Esophagus squamous epithelium (tissue), 5 donors: ENCODE measurements at regions not wholly inside any gene's neighbourhood (a gene's known extent, or its start where the extent isn't known, plus 50 kb on each side); places are given as distances from the start of the nearest gene placed in this dataset.
"Not testable (repeated sequence)": the region's sequence is repeated elsewhere in the genome, so short reads cannot be mapped to it uniquely, and the experiment has no call there.

ENCODE experiments used
- DNase-seq: peaks from one replicate; lab custom pipeline; 2025; lab: John Stamatoyannopoulos, UW
- H3K27ac ChIP-seq, 4 donors: fragments of 200-600 bp; sonication (generic); one replicate each; pipeline ENCODE4 v1.5.1; 2016 to 2019; ENCODE audit warnings: mild to moderate bottlenecking in 1 of 4
- H3K27me3 ChIP-seq, 4 donors: fragments of 200-600 bp; sonication (generic); 1 replicate in 3 of 4; 2 replicates in 1 of 4; pipeline versions ENCODE4 v1.5.1 to v1.6.0; 2017 to 2021; ENCODE audit warnings: antibody characterized with exemption in 1 of 4
- H3K36me3 ChIP-seq, 3 donors: fragments of 200-600 bp; sonication (generic); one replicate each; pipeline ENCODE4 v1.5.1; 2016 to 2019
- H3K4me1 ChIP-seq, 3 donors: fragments of 200-600 bp; sonication (generic); one replicate each; pipeline ENCODE4 v1.5.1; 2017 to 2019
- H3K4me3 ChIP-seq, 4 donors: fragments of 200-600 bp; sonication (generic); 1 replicate in 3 of 4; 2 replicates in 1 of 4; pipeline ENCODE4 v1.5.1; 2016 to 2019; ENCODE audit warnings: mild to moderate bottlenecking in 2 of 4, moderate library complexity in 1 of 4
- H3K9me3 ChIP-seq, 3 donors: fragments of 200-600 bp; sonication (generic); one replicate each; pipeline ENCODE4 v1.5.1; 2016 to 2019
- POLR2A ChIP-seq, 4 donors: fragments of 450-650 bp; IDR thresholded peaks; one replicate each; pipeline ENCODE4 v1.6.1; 2017; ENCODE audit warnings: antibody characterized with exemption in 4 of 4, mild to moderate bottlenecking in 4 of 4, moderate library complexity in 3 of 4
- WGBS, 2 donors: methylation state at CpG; one replicate each; pipeline ENCODE4 v1.1.5; 2018; 5-methylcytosine and 5-hydroxymethylcytosine counted together
- intact Hi-C: fragments of 100-400 bp; cut with DNase I; formaldehyde crosslinking; loops from one replicate; pipeline ENCODE4 v1.15.0; 2022
- TF ChIP-seq, protein P1 (sequence below), 6 experiments: fragments of 450-650 bp in 4 of 6; fragments of 200-600 bp in 2 of 6; sonication (generic) in 2 of 6; IDR thresholded peaks; one replicate each; pipeline ENCODE4 v1.5.1; 2016 to 2019; ENCODE audit warnings: antibody characterized with exemption in 6 of 6, mild to moderate bottlenecking in 4 of 6, moderate library complexity in 4 of 6
- donor health status: DM: yes; HTN: yes; CAD: no.

DNA sequence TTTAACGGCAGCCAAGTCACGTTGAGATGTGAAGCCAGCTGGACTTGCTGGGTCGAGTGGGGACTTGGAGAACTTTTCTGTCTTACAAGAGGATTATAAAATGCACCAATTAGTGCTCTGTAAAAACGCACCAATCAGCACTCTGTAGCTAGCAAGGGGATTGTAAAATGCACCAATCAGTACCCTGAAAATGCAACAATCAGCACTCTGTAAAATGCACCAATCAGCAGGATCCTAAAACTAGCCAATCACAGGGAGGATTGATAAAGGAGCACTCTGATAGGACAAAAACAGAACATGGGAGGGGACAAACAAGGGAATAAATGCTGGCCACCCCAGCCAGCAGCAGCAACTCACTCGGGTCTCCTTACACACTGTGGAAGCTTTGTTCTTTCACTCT, 337.6 kb upstream of the SLITRK5 start:
- no peaks in the 10 kb centered on the region for H3K27me3 ChIP-seq
- no peaks in the 10 kb centered on the region for H3K9me3 ChIP-seq
- no peaks in the 10 kb centered on the region for H3K36me3 ChIP-seq
- TF ChIP-seq, protein P1, sequence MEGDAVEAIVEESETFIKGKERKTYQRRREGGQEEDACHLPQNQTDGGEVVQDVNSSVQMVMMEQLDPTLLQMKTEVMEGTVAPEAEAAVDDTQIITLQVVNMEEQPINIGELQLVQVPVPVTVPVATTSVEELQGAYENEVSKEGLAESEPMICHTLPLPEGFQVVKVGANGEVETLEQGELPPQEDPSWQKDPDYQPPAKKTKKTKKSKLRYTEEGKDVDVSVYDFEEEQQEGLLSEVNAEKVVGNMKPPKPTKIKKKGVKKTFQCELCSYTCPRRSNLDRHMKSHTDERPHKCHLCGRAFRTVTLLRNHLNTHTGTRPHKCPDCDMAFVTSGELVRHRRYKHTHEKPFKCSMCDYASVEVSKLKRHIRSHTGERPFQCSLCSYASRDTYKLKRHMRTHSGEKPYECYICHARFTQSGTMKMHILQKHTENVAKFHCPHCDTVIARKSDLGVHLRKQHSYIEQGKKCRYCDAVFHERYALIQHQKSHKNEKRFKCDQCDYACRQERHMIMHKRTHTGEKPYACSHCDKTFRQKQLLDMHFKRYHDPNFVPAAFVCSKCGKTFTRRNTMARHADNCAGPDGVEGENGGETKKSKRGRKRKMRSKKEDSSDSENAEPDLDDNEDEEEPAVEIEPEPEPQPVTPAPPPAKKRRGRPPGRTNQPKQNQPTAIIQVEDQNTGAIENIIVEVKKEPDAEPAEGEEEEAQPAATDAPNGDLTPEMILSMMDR (IDR thresholded peaks at IDR 0.05): no peak
- TF ChIP-seq POLR2A (IDR thresholded peaks at IDR 0.05): no peak
- no peak overlapping the region for H3K27ac ChIP-seq
- intact Hi-C loops: no loop called here
- H3K4me1 ChIP-seq: peaks cover 0 to 25% (median 0%) of the 10 kb centered on the region in 3 donors
- no peak for DNase-seq
- 53 to 62% methylated on average over 5 of the region's 5 CpGs for WGBS, 2 donors
- H3K4me3 ChIP-seq: no peak overlapping the region

DNA sequence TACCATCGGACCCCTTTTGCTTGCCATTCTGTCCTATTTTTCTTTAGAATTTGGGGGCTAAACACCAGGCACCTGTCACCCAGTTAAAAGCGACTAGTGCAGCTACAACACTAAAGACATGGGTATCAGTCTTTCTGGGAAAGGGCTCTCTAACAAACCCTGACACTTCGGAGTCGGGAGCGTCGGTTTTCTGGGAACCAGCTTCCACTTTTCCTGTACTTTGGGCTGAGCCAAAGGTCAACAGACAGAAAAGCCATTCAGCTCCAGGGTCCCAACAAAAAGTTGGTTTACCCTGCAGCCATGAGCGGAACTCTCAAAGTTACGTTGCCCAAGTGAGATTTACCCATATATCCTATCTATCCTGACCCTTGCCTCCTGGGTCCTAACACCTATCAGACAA, 337.0 kb upstream of the SLITRK5 start:
- TF ChIP-seq, protein P1 (IDR thresholded peaks at IDR 0.05): no peak
- no peak for TF ChIP-seq POLR2A (IDR thresholded peaks at IDR 0.05)
- no peaks in the 10 kb centered on the region for H3K36me3 ChIP-seq
- no peak for DNase-seq
- H3K4me1 ChIP-seq: peaks cover 0 to 19% (median 0%) of the 10 kb centered on the region in 3 donors
- intact Hi-C loops: no loop called here
- 89 to 90% methylated on average over 7 to 8 of the region's 8 CpGs for WGBS, 2 donors
- H3K4me3 ChIP-seq: no peak overlapping the region
- no peaks in the 10 kb centered on the region for H3K27me3 ChIP-seq
- no peaks in the 10 kb centered on the region for H3K9me3 ChIP-seq
- H3K27ac ChIP-seq: no peak overlapping the region

DNA sequence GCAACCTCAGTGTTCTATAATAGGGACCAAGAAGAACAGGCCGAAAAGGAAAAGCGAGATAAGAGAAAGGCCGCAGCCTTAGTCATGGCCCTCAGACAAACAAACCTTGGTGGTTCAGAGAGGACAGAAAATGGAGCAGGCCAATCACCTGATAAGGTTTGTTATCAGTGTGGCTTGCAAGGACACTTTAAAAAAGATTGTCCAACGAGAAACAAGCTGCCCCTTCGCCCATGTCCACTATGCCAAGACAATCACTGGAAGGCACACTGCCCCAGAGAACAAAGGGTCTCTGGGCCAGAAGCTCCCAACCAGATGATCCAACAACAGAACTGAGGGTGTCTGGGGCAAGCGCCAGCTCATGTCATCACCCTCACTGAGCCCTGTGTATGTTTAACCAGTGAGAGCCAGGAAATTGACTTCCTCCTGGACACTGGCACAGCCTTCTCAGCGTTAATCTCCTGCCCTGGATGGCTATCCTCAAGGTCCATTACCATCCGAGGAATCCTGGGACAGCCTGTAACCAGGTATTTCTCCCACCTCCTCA, 334.8 kb upstream of the SLITRK5 start:
- WGBS, 2 donors: 70 to 93% methylated on average over 6 to 8 of the region's 8 CpGs
- H3K4me3 ChIP-seq, H3K27me3 ChIP-seq, intact Hi-C loops, DNase-seq, H3K4me1 ChIP-seq, H3K9me3 ChIP-seq, H3K36me3 ChIP-seq, H3K27ac ChIP-seq: not testable (repeated sequence)

DNA sequence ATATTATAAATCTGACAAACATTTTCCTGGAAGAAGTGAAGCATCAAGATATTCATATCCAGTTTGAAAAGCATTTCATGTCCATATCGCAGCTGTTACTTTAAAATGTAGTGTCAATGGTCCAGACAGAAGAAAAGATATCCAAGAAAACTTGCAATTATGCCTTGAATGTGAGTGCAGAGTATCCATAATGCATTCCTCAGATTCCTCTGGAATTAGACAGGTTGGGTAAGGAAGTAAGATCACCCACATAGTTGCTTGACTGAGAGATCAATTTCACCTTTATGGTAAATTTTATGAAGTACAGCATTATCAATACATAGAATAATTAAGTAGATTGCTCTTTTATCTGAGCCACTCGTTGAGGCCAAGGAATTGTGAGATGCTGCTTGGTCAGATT, 327.0 kb upstream of the SLITRK5 start:
- Histone ChIP-seq H3K9me3 (no peaks in the 10 kb centered on the region), H3K36me3 (no peaks in the 10 kb centered on the region), H3K4me1 (no peaks in the 10 kb centered on the region), H3K27me3 (no peaks in the 10 kb centered on the region), H3K27ac (no peak overlapping the region), H3K4me3 (no peak overlapping the region)
- WGBS, 2 donors: 61 to 65% methylated on average over 2 of the region's 2 CpGs
- DNase-seq: no peak
- TF ChIP-seq POLR2A (IDR thresholded peaks at IDR 0.05): no peak
- TF ChIP-seq, protein P1 (IDR thresholded peaks at IDR 0.05): no peak
- intact Hi-C loops: no loop called here

DNA sequence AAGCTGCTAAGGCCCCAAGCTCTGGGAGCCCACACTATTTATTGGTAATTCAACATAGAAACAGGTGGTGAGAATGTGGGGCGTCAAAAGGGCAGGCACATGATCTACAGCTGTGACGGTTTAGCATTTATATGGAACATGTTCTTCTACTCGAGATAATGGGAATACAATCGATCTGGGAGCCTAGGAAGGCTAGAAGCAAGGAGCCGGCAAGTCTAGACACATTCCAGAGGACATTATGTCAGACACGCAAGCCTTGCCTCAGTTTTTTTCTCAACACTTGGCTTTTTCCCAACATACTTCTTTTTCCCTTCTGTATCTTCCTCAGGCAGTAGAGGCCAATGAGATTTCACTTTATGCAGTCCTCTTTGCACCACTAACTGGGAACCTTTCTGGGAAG, 315.7 kb upstream of the SLITRK5 start:
- Histone ChIP-seq H3K36me3 (no peaks in the 10 kb centered on the region), H3K27me3 (no peaks in the 10 kb centered on the region), H3K4me1 (no peaks in the 10 kb centered on the region), H3K4me3 (no peak overlapping the region), H3K27ac (no peak overlapping the region), H3K9me3 (no peaks in the 10 kb centered on the region)
- intact Hi-C loops: no loop called here
- TF ChIP-seq POLR2A (IDR thresholded peaks at IDR 0.05): no peak
- TF ChIP-seq, protein P1 (IDR thresholded peaks at IDR 0.05): no peak
- WGBS, 2 donors: 50 to 67% methylated on average over 6 of the region's 6 CpGs
- DNase-seq: no peak

DNA sequence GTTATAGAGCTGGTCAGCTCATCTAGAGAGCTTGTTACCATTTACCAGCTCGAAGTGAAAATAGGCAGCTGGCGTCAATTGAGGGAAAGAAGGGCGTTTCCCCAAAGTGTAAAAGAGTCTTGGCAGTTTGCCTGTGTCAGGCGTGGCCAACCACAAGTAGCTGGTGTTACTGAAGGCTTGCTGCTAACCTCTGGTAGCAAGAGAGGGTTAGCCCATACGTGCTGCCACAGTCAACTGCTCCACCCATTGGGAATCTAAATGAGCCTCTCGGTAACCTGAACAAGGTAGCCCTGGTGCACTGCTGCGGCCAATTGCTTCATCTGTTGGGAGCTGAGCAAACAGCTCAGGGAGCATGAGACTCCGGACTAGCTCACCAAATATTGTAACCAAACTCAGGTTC, 314.9 kb upstream of the SLITRK5 start:
- Histone ChIP-seq H3K9me3 (no peaks in the 10 kb centered on the region), H3K27me3 (no peaks in the 10 kb centered on the region), H3K27ac (no peak overlapping the region), H3K36me3 (no peaks in the 10 kb centered on the region), H3K4me1 (no peaks in the 10 kb centered on the region), H3K4me3 (no peak overlapping the region)
- WGBS, 2 donors: 40 to 57% methylated on average over 1 to 4 of the region's 8 CpGs
- no peak for DNase-seq
- TF ChIP-seq POLR2A (IDR thresholded peaks at IDR 0.05): no peak
- TF ChIP-seq, protein P1 (IDR thresholded peaks at IDR 0.05): no peak
- intact Hi-C loops: no loop called here
